ENCODE measurements at regions not wholly inside any gene's neighbourhood (a gene's known extent, or its start where the extent isn't known, plus 50 kb on each side); places are given as distances from the start of the nearest gene placed in this dataset.

- H3K4me3 ChIP-seq (ENCODE audit: insufficient read depth, low read depth, low read length): no peak overlapping the region
- DNase-seq: no peak
- no peaks in the 10 kb centered on the region for H3K36me3 ChIP-seq (replicated peaks; ENCODE audit: control insufficient read depth, insufficient read depth, low read length)
- no peaks in the 10 kb centered on the region for H3K27me3 ChIP-seq (ENCODE audit: control insufficient read depth, insufficient read depth, low read length)
These were observed 505.7 kb upstream of the KLHL29 start for GRCh38 chr2:22879009-22879863.

- no peak for DNase-seq
- H3K27me3 ChIP-seq (ENCODE audit: control insufficient read depth, insufficient read depth, low read length): no peaks in the 10 kb centered on the region
- no peaks in the 10 kb centered on the region for H3K36me3 ChIP-seq (replicated peaks; ENCODE audit: control insufficient read depth, insufficient read depth, low read length)
- no peak overlapping the region for H3K4me3 ChIP-seq (ENCODE audit: insufficient read depth, low read depth, low read length)
These were observed 504.8 kb upstream of the KLHL29 start for GRCh38 chr2:22880161-22880560.

- H3K36me3 ChIP-seq (replicated peaks; ENCODE audit: control insufficient read depth, insufficient read depth, low read length): no peaks in the 10 kb centered on the region
- H3K27me3 ChIP-seq (ENCODE audit: control insufficient read depth, insufficient read depth, low read length): no peaks in the 10 kb centered on the region
- DNase-seq: no peak
- no peak overlapping the region for H3K4me3 ChIP-seq (ENCODE audit: insufficient read depth, low read depth, low read length)
These were observed 503.0 kb upstream of the KLHL29 start for GRCh38 chr2:22882011-22882410.

- no peak overlapping the region for H3K4me3 ChIP-seq (ENCODE audit: insufficient read depth, low read depth, low read length)
- no peaks in the 10 kb centered on the region for H3K36me3 ChIP-seq (replicated peaks; ENCODE audit: control insufficient read depth, insufficient read depth, low read length)
- H3K27me3 ChIP-seq (ENCODE audit: control insufficient read depth, insufficient read depth, low read length): no peaks in the 10 kb centered on the region
- no peak for DNase-seq
These were observed 502.3 kb upstream of the KLHL29 start for GRCh38 chr2:22882643-22883042.

GRCh38 chr2:22883054-22883453, 501.9 kb upstream of the KLHL29 start:
- Histone ChIP-seq H3K36me3 (replicated peaks; ENCODE audit: control insufficient read depth, insufficient read depth, low read length) (no peaks in the 10 kb centered on the region), H3K4me3 (ENCODE audit: insufficient read depth, low read depth, low read length) (no peak overlapping the region), H3K27me3 (ENCODE audit: control insufficient read depth, insufficient read depth, low read length) (no peaks in the 10 kb centered on the region)
- no peak for DNase-seq

GRCh38 chr2:22885245-22885644, 499.7 kb upstream of the KLHL29 start:
- DNase-seq: no peak
- H3K27me3 ChIP-seq (ENCODE audit: control insufficient read depth, insufficient read depth, low read length): no peaks in the 10 kb centered on the region
- no peaks in the 10 kb centered on the region for H3K36me3 ChIP-seq (replicated peaks; ENCODE audit: control insufficient read depth, insufficient read depth, low read length)
- H3K4me3 ChIP-seq (ENCODE audit: insufficient read depth, low read depth, low read length): no peak overlapping the region

GRCh38 chr2:22887426-22887825, 497.6 kb upstream of the KLHL29 start:
- Histone ChIP-seq H3K27me3 (ENCODE audit: control insufficient read depth, insufficient read depth, low read length) (no peaks in the 10 kb centered on the region), H3K36me3 (replicated peaks; ENCODE audit: control insufficient read depth, insufficient read depth, low read length) (no peaks in the 10 kb centered on the region), H3K4me3 (ENCODE audit: insufficient read depth, low read depth, low read length) (no peak overlapping the region)
- no peak for DNase-seq

GRCh38 chr2:22887845-22888244, 497.1 kb upstream of the KLHL29 start:
- Histone ChIP-seq H3K4me3 (ENCODE audit: insufficient read depth, low read depth, low read length) (no peak overlapping the region), H3K36me3 (replicated peaks; ENCODE audit: control insufficient read depth, insufficient read depth, low read length) (no peaks in the 10 kb centered on the region), H3K27me3 (ENCODE audit: control insufficient read depth, insufficient read depth, low read length) (no peaks in the 10 kb centered on the region)
- no peak for DNase-seq

GRCh38 chr2:22890132-22890531, 494.8 kb upstream of the KLHL29 start:
- H3K27me3 ChIP-seq (ENCODE audit: control insufficient read depth, insufficient read depth, low read length): no peaks in the 10 kb centered on the region
- no peak overlapping the region for H3K4me3 ChIP-seq (ENCODE audit: insufficient read depth, low read depth, low read length)
- DNase-seq: no peak
- no peaks in the 10 kb centered on the region for H3K36me3 ChIP-seq (replicated peaks; ENCODE audit: control insufficient read depth, insufficient read depth, low read length)

GRCh38 chr2:22893761-22894517, 491.0 kb upstream of the KLHL29 start:
- Histone ChIP-seq H3K4me3 (ENCODE audit: insufficient read depth, low read depth, low read length) (no peak overlapping the region), H3K27me3 (ENCODE audit: control insufficient read depth, insufficient read depth, low read length) (no peaks in the 10 kb centered on the region), H3K36me3 (replicated peaks; ENCODE audit: control insufficient read depth, insufficient read depth, low read length) (no peaks in the 10 kb centered on the region)
- no peak for DNase-seq

GRCh38 chr2:22894761-22895160, 490.2 kb upstream of the KLHL29 start:
- Histone ChIP-seq H3K36me3 (replicated peaks; ENCODE audit: control insufficient read depth, insufficient read depth, low read length) (no peaks in the 10 kb centered on the region), H3K4me3 (ENCODE audit: insufficient read depth, low read depth, low read length) (no peak overlapping the region), H3K27me3 (ENCODE audit: control insufficient read depth, insufficient read depth, low read length) (no peaks in the 10 kb centered on the region)
- DNase-seq: no peak

- no peak for DNase-seq
- H3K36me3 ChIP-seq (replicated peaks; ENCODE audit: control insufficient read depth, insufficient read depth, low read length): no peaks in the 10 kb centered on the region
- no peaks in the 10 kb centered on the region for H3K27me3 ChIP-seq (ENCODE audit: control insufficient read depth, insufficient read depth, low read length)
- H3K4me3 ChIP-seq (ENCODE audit: insufficient read depth, low read depth, low read length): no peak overlapping the region
These were observed 487.6 kb upstream of the KLHL29 start for GRCh38 chr2:22897428-22897827.

GRCh38 chr2:22900674-22901073, 484.3 kb upstream of the KLHL29 start:
- no peaks in the 10 kb centered on the region for H3K36me3 ChIP-seq (replicated peaks; ENCODE audit: control insufficient read depth, insufficient read depth, low read length)
- H3K4me3 ChIP-seq (ENCODE audit: insufficient read depth, low read depth, low read length): no peak overlapping the region
- DNase-seq: no peak
- H3K27me3 ChIP-seq (ENCODE audit: control insufficient read depth, insufficient read depth, low read length): no peaks in the 10 kb centered on the region

- no peak for DNase-seq
- Histone ChIP-seq H3K4me3 (ENCODE audit: insufficient read depth, low read depth, low read length) (no peak overlapping the region), H3K27me3 (ENCODE audit: control insufficient read depth, insufficient read depth, low read length) (no peaks in the 10 kb centered on the region), H3K36me3 (replicated peaks; ENCODE audit: control insufficient read depth, insufficient read depth, low read length) (no peaks in the 10 kb centered on the region)
These were observed 483.4 kb upstream of the KLHL29 start for GRCh38 chr2:22901471-22902179.

- H3K36me3 ChIP-seq (replicated peaks; ENCODE audit: control insufficient read depth, insufficient read depth, low read length): no peaks in the 10 kb centered on the region
- DNase-seq: no peak
- no peaks in the 10 kb centered on the region for H3K27me3 ChIP-seq (ENCODE audit: control insufficient read depth, insufficient read depth, low read length)
- no peak overlapping the region for H3K4me3 ChIP-seq (ENCODE audit: insufficient read depth, low read depth, low read length)
These were observed 482.8 kb upstream of the KLHL29 start for GRCh38 chr2:22902180-22902550.

All from H7 (cell line).